ENCODE measurements at regions not wholly inside any gene's neighbourhood (a gene's known extent, or its start where the extent isn't known, plus 50 kb on each side); places are given as distances from the start of the nearest gene placed in this dataset.

GRCh38 chr12:84807249-84807648, 105.3 kb downstream of the SLC6A15 start:
- DNase-seq (ENCODE audit: low read depth), result peak; percentile 21

- DNase-seq (ENCODE audit: low read depth), result no peak
These were observed 107.1 kb downstream of the SLC6A15 start for GRCh38 chr12:84805474-84805858.

DNA sequence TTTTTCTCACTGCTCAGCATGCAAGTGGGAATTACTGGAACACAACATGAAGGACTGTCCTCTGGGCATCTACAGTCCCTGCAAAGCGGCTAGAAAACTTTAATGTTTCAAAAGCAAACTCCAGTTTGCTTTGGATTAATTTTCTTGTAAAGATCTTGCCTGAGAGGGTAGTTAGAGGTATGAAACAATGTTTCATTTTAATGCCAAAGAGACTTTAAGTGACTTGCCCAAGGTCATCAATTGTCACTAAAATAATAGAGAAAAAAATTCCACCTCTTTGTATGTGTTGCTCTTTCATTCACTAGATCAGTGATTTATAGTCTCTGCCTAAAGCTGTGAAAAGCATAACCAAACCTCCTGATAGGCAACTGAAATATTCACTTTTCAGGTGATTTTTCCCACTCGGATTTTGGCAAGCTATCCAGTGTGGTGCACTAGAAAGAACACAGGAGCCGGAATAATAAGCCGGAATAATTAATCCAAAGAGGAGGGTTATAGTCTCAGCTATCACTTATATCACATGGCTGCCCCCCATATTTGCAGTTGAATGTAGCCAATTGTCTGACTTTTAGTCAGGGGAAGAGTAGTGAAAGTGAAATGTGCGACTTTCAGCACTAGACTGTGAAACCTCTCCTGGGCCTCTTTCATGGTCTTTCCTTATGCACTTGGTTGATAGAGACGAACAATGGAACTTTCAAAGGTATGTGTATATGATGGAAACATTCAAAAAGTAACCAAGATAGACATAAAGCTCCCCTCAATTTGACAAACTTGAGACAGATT, 107.7 kb downstream of the SLC6A15 start:
- no peak for DNase-seq (ENCODE audit: low read depth)

- no peak for DNase-seq (ENCODE audit: low read depth)
These were observed 108.9 kb downstream of the SLC6A15 start for GRCh38 chr12:84803661-84804060.

- no peak for DNase-seq (ENCODE audit: low read depth)
These were observed 110.4 kb downstream of the SLC6A15 start for GRCh38 chr12:84802161-84802560.

GRCh38 chr12:84793558-84794367, 118.8 kb downstream of the SLC6A15 start:
- DNase-seq (ENCODE audit: low read depth), result no peak

DNA sequence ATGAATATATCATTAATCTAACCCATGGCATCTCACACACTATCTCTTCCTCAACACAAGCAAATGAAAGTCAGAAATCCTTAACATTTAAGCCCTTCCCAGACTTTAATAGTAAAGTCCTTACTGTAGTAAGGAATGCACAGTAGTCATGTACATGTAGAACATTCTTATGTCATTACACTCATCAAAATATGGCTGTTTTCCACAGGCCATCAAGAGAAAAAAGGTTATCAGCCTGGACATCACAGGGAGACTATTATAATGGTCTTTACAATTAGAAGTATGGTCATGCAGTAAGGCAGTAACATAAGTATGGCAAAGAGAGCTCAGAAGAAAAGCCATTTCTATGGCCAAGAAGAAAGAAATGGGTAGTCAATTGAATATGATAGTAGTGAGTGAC, 121.2 kb downstream of the SLC6A15 start:
- no peak for DNase-seq (ENCODE audit: low read depth)

GRCh38 chr12:84789184-84789583, 123.4 kb downstream of the SLC6A15 start:
- no peak for DNase-seq (ENCODE audit: low read depth)

DNA sequence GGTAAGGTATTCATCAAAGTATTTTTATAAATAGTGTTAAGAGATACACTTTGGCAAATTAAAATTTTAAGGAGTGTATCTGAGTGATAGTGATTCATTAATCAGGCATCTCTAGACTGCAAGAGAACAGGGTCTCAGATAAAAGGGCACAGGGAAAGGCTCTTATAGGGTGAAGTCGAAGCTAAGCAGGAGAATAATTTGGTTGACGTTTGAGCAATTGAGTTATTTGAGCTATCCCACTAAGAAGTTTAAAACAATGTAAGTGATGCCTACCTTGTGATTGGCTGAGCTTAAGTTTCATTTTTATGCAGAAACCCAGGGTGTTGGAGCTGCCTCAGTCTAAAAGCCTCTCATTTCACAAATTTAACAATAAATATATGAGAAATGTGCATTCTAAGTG, 125.3 kb downstream of the SLC6A15 start:
- DNase-seq (ENCODE audit: low read depth), result no peak

GRCh38 chr12:84786622-84787021, 126.0 kb downstream of the SLC6A15 start:
- DNase-seq (ENCODE audit: low read depth), result no peak

DNA sequence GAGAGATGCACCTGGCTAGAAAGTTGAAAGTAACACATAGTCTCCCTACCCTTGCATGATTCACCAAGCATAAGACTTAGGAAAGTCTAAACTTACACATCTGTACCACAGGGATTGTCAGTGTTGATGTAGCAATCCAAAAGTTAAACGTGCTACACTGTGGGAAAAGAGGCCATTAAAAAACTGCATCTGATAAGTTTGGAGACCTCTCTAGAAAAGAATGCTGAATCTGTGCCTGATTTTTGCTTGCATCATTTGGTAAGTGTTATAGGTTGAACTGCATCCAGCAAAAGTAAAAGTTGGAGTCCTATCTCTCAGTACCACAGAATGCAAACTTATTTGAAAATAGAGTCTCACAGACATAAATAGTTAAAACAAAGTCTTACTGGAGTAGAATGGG, 126.6 kb downstream of the SLC6A15 start:
- peak; percentile 39 for DNase-seq (ENCODE audit: low read depth)

- DNase-seq (ENCODE audit: low read depth), result no peak
These were observed 127.3 kb downstream of the SLC6A15 start for GRCh38 chr12:84785281-84785680.

GRCh38 chr12:84779169-84779568, 133.4 kb downstream of the SLC6A15 start:
- DNase-seq (ENCODE audit: low read depth), result no peak

GRCh38 chr12:84772281-84772680, 140.3 kb downstream of the SLC6A15 start:
- DNase-seq (ENCODE audit: low read depth), result no peak

- no peak for DNase-seq (ENCODE audit: low read depth)
These were observed 145.5 kb downstream of the SLC6A15 start for GRCh38 chr12:84767079-84767478.

DNA sequence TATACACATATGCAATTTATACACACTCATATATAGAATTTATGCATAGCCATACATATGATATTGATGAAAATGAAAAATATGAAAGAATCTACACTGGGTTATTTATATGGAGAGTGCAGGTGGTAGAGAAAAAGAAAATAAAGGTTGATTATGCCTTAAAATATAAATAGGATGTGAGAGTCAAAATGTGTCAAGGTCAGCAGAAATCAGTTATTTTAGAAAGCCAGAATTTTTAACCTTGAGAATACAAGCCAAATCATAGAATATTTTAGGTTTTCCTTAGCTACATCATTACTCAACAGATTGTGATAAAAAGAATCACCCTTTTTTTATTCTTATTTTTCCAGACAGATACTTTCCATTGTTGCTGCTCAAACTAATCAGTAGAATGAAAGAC, 146.2 kb downstream of the SLC6A15 start:
- no peak for DNase-seq (ENCODE audit: low read depth)

DNA sequence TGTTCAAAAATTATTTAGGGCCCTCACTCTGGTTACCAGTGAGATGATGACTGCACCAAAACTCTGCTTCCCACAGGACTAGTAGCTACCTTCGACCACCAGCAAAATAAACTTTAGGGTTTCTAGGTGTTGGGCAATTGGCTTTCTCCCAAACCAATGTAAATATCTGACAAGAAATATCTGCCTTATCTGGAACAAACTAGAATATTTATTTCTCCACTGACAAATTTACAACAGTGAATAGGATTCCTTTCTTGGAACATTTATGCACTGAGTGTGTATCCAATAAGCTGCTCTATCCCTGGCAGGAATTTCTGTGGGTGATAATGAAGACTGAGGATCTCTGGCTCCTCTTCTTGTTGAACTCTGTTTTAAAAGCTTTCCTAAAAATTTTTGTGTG, 148.6 kb downstream of the SLC6A15 start:
- no peak for DNase-seq (ENCODE audit: low read depth)

DNA sequence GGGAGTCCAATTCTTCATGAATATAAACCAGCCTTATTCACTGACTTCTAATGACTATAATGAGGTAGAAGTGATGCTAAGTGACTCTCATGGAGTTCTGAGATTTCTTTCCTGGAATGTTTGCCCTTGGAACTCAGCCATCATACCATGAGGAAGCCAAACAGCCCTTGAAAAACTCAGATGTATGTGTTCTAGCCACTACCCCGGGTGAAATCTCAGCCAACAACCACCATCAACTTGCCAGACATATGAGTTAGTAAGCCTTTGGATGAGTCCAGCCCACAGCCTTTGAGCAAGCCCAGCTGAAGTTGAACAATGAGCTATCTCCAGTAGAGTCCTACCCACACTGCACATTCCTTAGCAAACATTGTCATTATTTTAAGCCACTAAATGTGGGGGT, 149.5 kb downstream of the SLC6A15 start:
- peak; percentile 63 for DNase-seq (ENCODE audit: low read depth)

GRCh38 chr12:84760091-84760865, 152.3 kb downstream of the SLC6A15 start:
- DNase-seq (ENCODE audit: low read depth), result no peak

DNA sequence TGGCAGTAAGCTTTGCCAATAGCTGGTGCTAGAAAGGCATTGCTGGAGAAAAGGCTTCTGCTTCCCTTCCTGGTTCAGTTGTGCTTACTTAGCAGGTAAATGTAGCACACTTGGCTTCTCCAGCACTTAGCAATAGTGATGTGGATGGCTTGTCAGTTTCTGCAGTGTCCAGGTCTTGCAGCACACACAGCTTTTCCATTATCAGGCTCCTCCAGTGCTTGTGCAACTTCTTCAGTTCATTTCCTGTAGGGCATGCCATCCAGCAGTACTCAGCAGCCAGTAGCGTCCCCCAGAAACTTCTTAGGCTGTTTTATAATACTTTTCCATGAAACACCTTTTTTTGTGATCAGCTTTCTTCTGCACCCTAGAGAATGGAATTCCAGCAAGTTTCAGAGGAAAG, 154.6 kb downstream of the SLC6A15 start:
- no peak for DNase-seq (ENCODE audit: low read depth)

- DNase-seq (ENCODE audit: low read depth), result peak; percentile 50
These were observed 155.6 kb downstream of the SLC6A15 start for GRCh38 chr12:84756961-84757360.

DNA sequence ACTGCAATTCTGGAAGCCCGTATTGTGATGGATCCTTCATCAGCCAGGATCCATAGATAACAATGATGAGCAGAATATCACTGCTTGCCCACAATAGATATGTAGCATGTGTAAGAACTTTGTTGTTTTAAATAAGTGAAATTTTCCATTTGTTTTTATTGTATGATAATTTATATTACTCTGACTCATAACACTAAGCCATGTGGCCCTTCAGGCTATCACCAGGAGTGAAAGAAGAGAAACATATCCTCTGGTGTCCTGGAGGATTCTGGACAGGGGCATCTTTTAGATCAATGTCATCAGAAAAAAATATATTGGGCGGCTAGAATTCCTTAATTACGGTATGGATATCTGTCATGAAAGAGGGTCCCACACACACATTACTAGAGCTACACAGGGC, 167.5 kb downstream of the SLC6A15 start:
- no peak for DNase-seq (ENCODE audit: low read depth)

DNA sequence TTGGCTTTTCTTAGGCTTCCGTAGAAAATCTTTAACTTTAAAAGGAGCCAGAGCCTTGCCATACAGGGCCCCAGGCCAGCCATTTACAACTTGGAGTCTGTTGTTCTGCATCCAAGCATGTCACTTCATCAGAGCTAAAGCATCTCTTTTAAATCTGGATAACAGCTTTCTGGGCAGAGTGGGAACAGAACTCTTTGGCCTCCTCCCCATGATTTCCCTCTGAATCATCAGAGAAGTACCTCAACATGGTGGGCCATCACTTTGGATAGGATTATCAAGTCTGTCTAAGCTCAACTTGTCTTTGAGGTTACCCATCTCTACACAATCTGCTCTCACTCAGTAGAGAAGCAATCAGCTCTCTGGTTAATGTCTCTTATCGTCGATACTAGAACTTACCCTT, 170.9 kb downstream of the SLC6A15 start:
- DNase-seq (ENCODE audit: low read depth), result no peak

Measured in GM04504 (cell line).